GM12878 (cell line): ENCODE measurements at regions not wholly inside any gene's neighbourhood (a gene's known extent, or its start where the extent isn't known, plus 50 kb on each side); places are given as distances from the start of the nearest gene placed in this dataset.

Source experiments
- ATAC-seq: fragments of 200-7000 bp; cut with Tn5 transposase; 3 replicates; pipeline ENCODE4 v1.9.1; 2020; ENCODE audit warnings: mild to moderate bottlenecking, moderate library complexity
- BruUV-seq: library from RNA; stranded (reverse); fragments of 400-500 nt; replicated peaks from 2 replicates; lab custom pipeline; 2021; lab: Mats Ljungman, UMichigan
- CTCF ChIA-PET: fragments of 300-600 bp; sonication (Branson Sonifier 250); formaldehyde crosslinking; extraction: SDS; loops from one replicate; lab custom pipeline; 2021; ENCODE audit warnings: inconsistent platforms; lab: Yijun Ruan, JAX
- POLR2A ChIA-PET: fragments of 350-600 bp; formaldehyde crosslinking; extraction: SDS; loops from one replicate; lab custom pipeline; 2021; ENCODE audit warnings: inconsistent platforms; lab: Charles Lee
- RAD21 ChIA-PET: fragments of 300-600 bp; sonication (Branson Sonifier 250); formaldehyde crosslinking; loops from one replicate; lab custom pipeline; 2023; ENCODE audit warnings: antibody characterized with exemption; ENCODE audit not compliant: unreplicated experiment; lab: Charles Lee
- SMC1A ChIA-PET: fragments of 300-600 bp; sonication (Branson Sonifier 250); formaldehyde crosslinking; loops from one replicate; lab custom pipeline; 2023; ENCODE audit not compliant: unreplicated experiment, uncharacterized antibody; lab: Charles Lee
- DNase-seq: peaks from one replicate; pipeline ENCODE4 v3.0.0-alpha.2; 2011; ENCODE audit warnings: low read depth, low spot score
- FAIRE-seq: peaks from 3 replicates; lab custom pipeline; 2011; peaks lifted over from hg19 to GRCh38; lab: Jason Lieb, UNC
- H2AFZ ChIP-seq: 2 replicates; pipeline ENCODE4 v1.6.0; 2011; ENCODE audit warnings: low read depth, low read length, control low read depth; ENCODE audit not compliant: control insufficient read depth
- H3K27ac ChIP-seq: 2 replicates; pipeline ENCODE4 v1.5.1; 2011; ENCODE audit warnings: control low read depth; ENCODE audit not compliant: control insufficient read depth, insufficient read depth
- H3K27me3 ChIP-seq, 2 experiments: replicated peaks in 1 of 2; 2 replicates each; pipeline versions ENCODE4 v1.6.0 to v1.6.1; 2011; ENCODE audit warnings: low read length in 1 of 2; ENCODE audit not compliant: control insufficient read depth in 2 of 2, insufficient read depth in 2 of 2
- H3K36me3 ChIP-seq, 2 experiments: 2 replicates each; pipeline ENCODE4 v1.5.1; 2011; ENCODE audit warnings: low read length in 1 of 2; ENCODE audit not compliant: control insufficient read depth in 2 of 2, insufficient read depth in 2 of 2
- H3K4me1 ChIP-seq: 2 replicates; pipeline ENCODE4 v1.6.1; 2011; ENCODE audit warnings: mild to moderate bottlenecking, low read length, moderate library complexity, mixed read lengths; ENCODE audit not compliant: control insufficient read depth, insufficient read depth
- H3K4me2 ChIP-seq: 2 replicates; pipeline ENCODE4 v1.6.0; 2011; ENCODE audit warnings: control low read depth; ENCODE audit not compliant: control insufficient read depth, insufficient read depth
- H3K4me3 ChIP-seq: fragments of 200-600 bp; sonication (generic); 2 replicates; pipeline ENCODE4 v1.5.1; 2016
- H3K79me2 ChIP-seq: 2 replicates; pipeline ENCODE4 v1.6.0; 2011; ENCODE audit warnings: low read length; ENCODE audit not compliant: control insufficient read depth, insufficient read depth
- H3K9ac ChIP-seq: 2 replicates; pipeline ENCODE4 v1.8.0; 2011; ENCODE audit warnings: low read length, control low read depth, mixed read lengths; ENCODE audit not compliant: control insufficient read depth, insufficient read depth
- H3K9me3 ChIP-seq: replicated peaks from 3 replicates; pipeline ENCODE4 v1.5.1; 2011; ENCODE audit warnings: mild to moderate bottlenecking, low read length; ENCODE audit not compliant: control insufficient read depth, insufficient read depth
- H4K20me1 ChIP-seq: 2 replicates; pipeline ENCODE4 v1.6.0; 2011; ENCODE audit not compliant: control insufficient read depth, insufficient read depth
- DPF2 ChIP-seq: fragments of 450-650 bp; IDR thresholded peaks from 2 replicates; pipeline ENCODE4 v1.6.1; 2017; ENCODE audit warnings: mild to moderate bottlenecking
- EED ChIP-seq: sonication (generic); IDR thresholded peaks from 2 replicates; pipeline ENCODE4 v1.6.1; 2016; ENCODE audit warnings: antibody characterized with exemption, low read depth
- EP300 ChIP-seq, 2 experiments: fragments of 150-350 bp in 1 of 2; IDR thresholded peaks; 2 replicates each; pipeline ENCODE4 v1.6.1; 2011 to 2012; ENCODE audit warnings: low read depth in 2 of 2, low read length in 2 of 2, borderline replicate concordance in 1 of 2, improper control_type of control experiment in 1 of 2, inconsistent platforms in 1 of 2; ENCODE audit not compliant: control insufficient read depth in 1 of 2
- ETV6 ChIP-seq, 2 experiments: fragments of 450-650 bp in 1 of 2; IDR thresholded peaks in 1 of 2; conservative IDR thresholded peaks in 1 of 2; 2 replicates each; pipeline ENCODE4 v1.6.1; 2014; ENCODE audit warnings: antibody characterized with exemption in 1 of 2, borderline replicate concordance in 1 of 2, low read depth in 1 of 2, mild to moderate bottlenecking in 1 of 2, moderate library complexity in 1 of 2
- EZH2 ChIP-seq: IDR thresholded peaks from 2 replicates; pipeline ENCODE4 v1.6.1; 2012; ENCODE audit warnings: low read depth, mild to moderate bottlenecking, control low read depth, inconsistent platforms, low read length, borderline replicate concordance; ENCODE audit not compliant: control insufficient read depth
- HCFC1 ChIP-seq: fragments of 150-350 bp; IDR thresholded peaks from 2 replicates; pipeline ENCODE4 v1.6.1; 2014; ENCODE audit warnings: low read length
- IRF4 ChIP-seq: IDR thresholded peaks from 2 replicates; pipeline ENCODE4 v1.6.1; 2011; ENCODE audit warnings: low read depth, low read length
- MTA2 ChIP-seq: fragments of 450-650 bp; IDR thresholded peaks from 2 replicates; pipeline ENCODE4 v1.6.1; 2016; ENCODE audit warnings: low read depth, mild to moderate bottlenecking, moderate library complexity
- MYC ChIP-seq: IDR thresholded peaks from 2 replicates; pipeline ENCODE4 v1.6.1; 2011; ENCODE audit warnings: mild to moderate bottlenecking, low read length, moderate library complexity, inconsistent platforms; ENCODE audit not compliant: insufficient read depth, insufficient replicate concordance, insufficient read length, severe bottlenecking
- SMC3 ChIP-seq: IDR thresholded peaks from 2 replicates; pipeline ENCODE4 v1.6.1; 2011; ENCODE audit warnings: low read length, improper control_type of control experiment, borderline replicate concordance
- SP1 ChIP-seq: IDR thresholded peaks from one replicate; pipeline ENCODE4 v1.6.1; 2011; ENCODE audit warnings: low read depth, low read length
- YBX1 ChIP-seq: fragments of 450-650 bp; IDR thresholded peaks from 2 replicates; pipeline ENCODE4 v1.6.1; 2016; ENCODE audit warnings: antibody characterized with exemption
- whole genome bisulfite sequencing: methylation state at CpG from one replicate; pipeline ENCODE4 v1.1.6; 2016; ENCODE audit warnings: low lambda C conversion rate; ENCODE audit not compliant: insufficient replicate concordance, insufficient coverage; ENCODE audit errors: missing lambda C conversion rate; 5-methylcytosine and 5-hydroxymethylcytosine counted together
- in situ Hi-C: fragments of 300-500 bp; cut with MboI; formaldehyde crosslinking; loops from 9 replicates; pipeline ENCODE4 v1.14.3; 2018; ENCODE audit warnings: mixed read lengths
- intact Hi-C: fragments of 100-400 bp; cut with micrococcal nuclease; formaldehyde crosslinking; loops from one replicate; pipeline ENCODE4 v1.14.2; 2022; ENCODE audit not compliant: unreplicated experiment
- TF ChIP-seq, protein P1 (sequence below): fragments of 150-350 bp; IDR thresholded peaks from 2 replicates; pipeline ENCODE4 v1.6.1; 2014; ENCODE audit warnings: mild to moderate bottlenecking, low read depth, low read length
- TF ChIP-seq, protein P2 (sequence below): fragments of 450-650 bp; formaldehyde crosslinking; IDR thresholded peaks from 2 replicates; pipeline ENCODE4 v1.5.0; 2022; ENCODE audit warnings: mild to moderate bottlenecking, missing genetic modification characterization

DNA sequence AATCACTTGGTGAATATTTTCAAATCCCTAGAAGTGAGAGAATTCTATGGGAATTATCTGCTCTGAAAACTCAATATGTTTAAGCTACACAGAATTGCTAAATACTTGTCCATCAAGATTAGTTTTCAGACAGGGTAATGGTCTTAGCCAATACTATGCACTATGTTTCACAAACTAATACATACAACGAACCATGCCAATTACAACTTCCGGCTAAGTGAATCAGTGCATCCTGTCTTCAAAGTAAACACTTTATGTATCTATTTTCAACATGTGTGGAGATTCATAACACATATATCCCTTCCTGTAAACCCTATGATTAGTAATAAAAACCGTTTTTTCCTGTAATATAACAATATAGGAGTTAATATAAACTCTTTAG is 181.5 kb downstream of the POSTN start:
- H3K9me3 ChIP-seq: no peaks in the 10 kb centered on the region
- H3K36me3 ChIP-seq: no peaks in the 10 kb centered on the region
- BruUV-seq: no TSS peak
- 2% methylated on average over 3 of the region's 3 CpGs for WGBS
- CTCF ChIA-PET: no interaction called here
- H3K27me3 ChIP-seq: no peaks in the 10 kb centered on the region
- H3K9ac ChIP-seq: no peak overlapping the region
- TF ChIP-seq, protein P1, sequence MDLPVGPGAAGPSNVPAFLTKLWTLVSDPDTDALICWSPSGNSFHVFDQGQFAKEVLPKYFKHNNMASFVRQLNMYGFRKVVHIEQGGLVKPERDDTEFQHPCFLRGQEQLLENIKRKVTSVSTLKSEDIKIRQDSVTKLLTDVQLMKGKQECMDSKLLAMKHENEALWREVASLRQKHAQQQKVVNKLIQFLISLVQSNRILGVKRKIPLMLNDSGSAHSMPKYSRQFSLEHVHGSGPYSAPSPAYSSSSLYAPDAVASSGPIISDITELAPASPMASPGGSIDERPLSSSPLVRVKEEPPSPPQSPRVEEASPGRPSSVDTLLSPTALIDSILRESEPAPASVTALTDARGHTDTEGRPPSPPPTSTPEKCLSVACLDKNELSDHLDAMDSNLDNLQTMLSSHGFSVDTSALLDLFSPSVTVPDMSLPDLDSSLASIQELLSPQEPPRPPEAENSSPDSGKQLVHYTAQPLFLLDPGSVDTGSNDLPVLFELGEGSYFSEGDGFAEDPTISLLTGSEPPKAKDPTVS: no peak
- TF ChIP-seq EED (no peak), EZH2 (no peak), YBX1 (no peak), HCFC1 (no peak), DPF2 (no peak), MYC (no peak), SMC3 (no peak), ETV6 (conservative IDR thresholded peaks at IDR 0.05 in 1 of 2, IDR thresholded peaks at IDR 0.05 in 1 of 2; ENCODE audit: borderline replicate concordance in 1 of 2, low read depth in 1 of 2) (no peak), EP300 (IDR thresholded peaks at IDR 0.05; ENCODE audit: borderline replicate concordance in 1 of 2, control insufficient read depth in 1 of 2, low read depth in 2 of 2, low read length in 2 of 2) (no peak), MTA2 (no peak), IRF4 (no peak), SP1 (no peak)
- TF ChIP-seq, protein P2, sequence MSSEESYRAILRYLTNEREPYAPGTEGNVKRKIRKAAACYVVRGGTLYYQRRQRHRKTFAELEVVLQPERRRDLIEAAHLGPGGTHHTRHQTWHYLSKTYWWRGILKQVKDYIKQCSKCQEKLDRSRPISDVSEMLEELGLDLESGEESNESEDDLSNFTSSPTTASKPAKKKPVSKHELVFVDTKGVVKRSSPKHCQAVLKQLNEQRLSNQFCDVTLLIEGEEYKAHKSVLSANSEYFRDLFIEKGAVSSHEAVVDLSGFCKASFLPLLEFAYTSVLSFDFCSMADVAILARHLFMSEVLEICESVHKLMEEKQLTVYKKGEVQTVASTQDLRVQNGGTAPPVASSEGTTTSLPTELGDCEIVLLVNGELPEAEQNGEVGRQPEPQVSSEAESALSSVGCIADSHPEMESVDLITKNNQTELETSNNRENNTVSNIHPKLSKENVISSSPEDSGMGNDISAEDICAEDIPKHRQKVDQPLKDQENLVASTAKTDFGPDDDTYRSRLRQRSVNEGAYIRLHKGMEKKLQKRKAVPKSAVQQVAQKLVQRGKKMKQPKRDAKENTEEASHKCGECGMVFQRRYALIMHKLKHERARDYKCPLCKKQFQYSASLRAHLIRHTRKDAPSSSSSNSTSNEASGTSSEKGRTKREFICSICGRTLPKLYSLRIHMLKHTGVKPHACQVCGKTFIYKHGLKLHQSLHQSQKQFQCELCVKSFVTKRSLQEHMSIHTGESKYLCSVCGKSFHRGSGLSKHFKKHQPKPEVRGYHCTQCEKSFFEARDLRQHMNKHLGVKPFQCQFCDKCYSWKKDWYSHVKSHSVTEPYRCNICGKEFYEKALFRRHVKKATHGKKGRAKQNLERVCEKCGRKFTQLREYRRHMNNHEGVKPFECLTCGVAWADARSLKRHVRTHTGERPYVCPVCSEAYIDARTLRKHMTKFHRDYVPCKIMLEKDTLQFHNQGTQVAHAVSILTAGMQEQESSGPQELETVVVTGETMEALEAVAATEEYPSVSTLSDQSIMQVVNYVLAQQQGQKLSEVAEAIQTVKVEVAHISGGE: no peak
- no peaks in the 10 kb centered on the region for H3K79me2 ChIP-seq
- FAIRE-seq: no peak
- H3K4me2 ChIP-seq: no peak overlapping the region
- H2AFZ ChIP-seq: no peak overlapping the region
- H3K4me1 ChIP-seq: no peaks in the 10 kb centered on the region
- RAD21 ChIA-PET: no interaction called here
- H3K27ac ChIP-seq: no peak overlapping the region
- no peak for ATAC-seq
- in situ Hi-C loops: no loop called here
- SMC1A ChIA-PET: no interaction called here
- POLR2A ChIA-PET: no interaction called here
- H3K4me3 ChIP-seq: no peak overlapping the region
- DNase-seq: no peak
- no peaks in the 10 kb centered on the region for H4K20me1 ChIP-seq
- intact Hi-C loops: no loop called here
